Astrocyte (in vitro differentiated cells and primary cell): ENCODE measurements at regions not wholly inside any gene's neighbourhood (a gene's known extent, or its start where the extent isn't known, plus 50 kb on each side); places are given as distances from the start of the nearest gene placed in this dataset.

ENCODE experiments used
- DNase-seq: peaks from one replicate; pipeline ENCODE4 v3.0.0-alpha.2; 2010; ENCODE audit warnings: low read depth
- FAIRE-seq: peaks from 2 replicates; lab custom pipeline; 2011; peaks lifted over from hg19 to GRCh38; lab: Jason Lieb, UNC
- H2AFZ ChIP-seq: 2 replicates; pipeline ENCODE4 v1.6.0; 2012; ENCODE audit warnings: low read depth, low read length, inconsistent platforms
- H3K27ac ChIP-seq: 2 replicates; pipeline ENCODE4 v1.5.1; 2011; ENCODE audit warnings: low read depth, low read length, inconsistent platforms
- H3K27me3 ChIP-seq: 2 replicates; pipeline ENCODE4 v1.6.0; 2011; ENCODE audit warnings: low read length, inconsistent platforms; ENCODE audit not compliant: insufficient read depth
- H3K36me3 ChIP-seq: 2 replicates; pipeline ENCODE4 v1.5.1; 2011; ENCODE audit warnings: low read length, inconsistent platforms; ENCODE audit not compliant: insufficient read depth
- H3K4me1 ChIP-seq: 2 replicates; pipeline ENCODE4 v1.5.1; 2011; ENCODE audit warnings: low read length, inconsistent platforms; ENCODE audit not compliant: insufficient read depth
- H3K4me2 ChIP-seq: 2 replicates; pipeline ENCODE4 v1.6.0; 2012; ENCODE audit warnings: low read length, inconsistent platforms
- H3K4me3 ChIP-seq: 2 replicates; pipeline ENCODE4 v1.5.1; 2011; ENCODE audit warnings: low read depth, mild to moderate bottlenecking, low read length, inconsistent platforms; ENCODE audit not compliant: insufficient read depth
- H3K79me2 ChIP-seq: 2 replicates; pipeline ENCODE4 v1.6.0; 2012; ENCODE audit warnings: mild to moderate bottlenecking, low read length, inconsistent platforms; ENCODE audit not compliant: insufficient read depth
- H3K9ac ChIP-seq: 2 replicates; pipeline ENCODE4 v1.6.0; 2012; ENCODE audit warnings: mild to moderate bottlenecking, low read length, inconsistent platforms
- H3K9me3 ChIP-seq: 2 replicates; pipeline ENCODE4 v1.5.1; 2012; ENCODE audit warnings: low read depth, mild to moderate bottlenecking, low read length, inconsistent platforms; ENCODE audit not compliant: insufficient read depth
- H4K20me1 ChIP-seq: 2 replicates; pipeline ENCODE4 v1.6.0; 2012; ENCODE audit warnings: low read length, inconsistent platforms; ENCODE audit not compliant: insufficient read depth
- H3K27ac Mint-ChIP-seq: one replicate; pipeline ENCODE4 v1.8.0; 2021; ENCODE audit warnings: mild to moderate bottlenecking, mixed read lengths; ENCODE audit not compliant: unreplicated experiment
- H3K27me3 Mint-ChIP-seq: one replicate; pipeline ENCODE4 v1.8.0; 2021; ENCODE audit warnings: low read depth, mixed read lengths; ENCODE audit not compliant: unreplicated experiment
- H3K36me3 Mint-ChIP-seq: one replicate; pipeline ENCODE4 v1.8.0; 2021; ENCODE audit warnings: low read depth, mixed read lengths; ENCODE audit not compliant: unreplicated experiment
- H3K4me1 Mint-ChIP-seq: one replicate; pipeline ENCODE4 v1.8.0; 2021; ENCODE audit warnings: low read depth, mixed read lengths; ENCODE audit not compliant: unreplicated experiment
- H3K4me3 Mint-ChIP-seq: one replicate; pipeline ENCODE4 v1.8.0; 2021; ENCODE audit warnings: mild to moderate bottlenecking, moderate library complexity, mixed read lengths; ENCODE audit not compliant: unreplicated experiment
- H3K9me3 Mint-ChIP-seq: one replicate; pipeline ENCODE4 v1.8.0; 2021; ENCODE audit warnings: mild to moderate bottlenecking, mixed read lengths; ENCODE audit not compliant: unreplicated experiment
- EZH2 ChIP-seq: IDR thresholded peaks from 2 replicates; pipeline ENCODE4 v1.6.1; 2012; ENCODE audit warnings: mild to moderate bottlenecking, low read length, inconsistent platforms; ENCODE audit not compliant: insufficient read depth
- TF ChIP-seq, protein P1 (sequence below): IDR thresholded peaks from 2 replicates; pipeline ENCODE4 v1.5.1; 2011; ENCODE audit warnings: low read depth, mild to moderate bottlenecking, inconsistent platforms, low read length, moderate library complexity; ENCODE audit not compliant: insufficient read depth

DNA sequence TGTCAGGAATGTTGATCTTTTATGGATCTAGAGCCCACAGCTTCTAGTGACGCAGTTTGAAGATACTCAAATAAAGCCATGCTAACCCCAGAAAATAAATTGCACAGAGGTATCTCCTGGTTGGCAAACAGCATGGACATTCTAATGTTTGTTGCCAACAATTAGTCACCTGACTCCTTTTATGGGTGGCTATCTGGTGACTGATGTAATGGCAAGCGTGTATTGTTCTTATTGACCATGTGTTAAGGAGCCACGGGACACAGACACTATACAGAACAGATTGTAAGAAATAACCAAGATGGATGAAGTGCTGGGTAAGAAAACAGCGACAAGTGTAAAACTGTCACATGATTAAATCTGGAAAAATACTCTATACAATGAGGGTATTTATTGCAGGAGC is 401.3 kb upstream of the PDE3A start:
- H3K27ac ChIP-seq = peak overlapping the region; percentile 51
- peak overlapping the region; percentile 53 for H3K4me2 ChIP-seq

DNA sequence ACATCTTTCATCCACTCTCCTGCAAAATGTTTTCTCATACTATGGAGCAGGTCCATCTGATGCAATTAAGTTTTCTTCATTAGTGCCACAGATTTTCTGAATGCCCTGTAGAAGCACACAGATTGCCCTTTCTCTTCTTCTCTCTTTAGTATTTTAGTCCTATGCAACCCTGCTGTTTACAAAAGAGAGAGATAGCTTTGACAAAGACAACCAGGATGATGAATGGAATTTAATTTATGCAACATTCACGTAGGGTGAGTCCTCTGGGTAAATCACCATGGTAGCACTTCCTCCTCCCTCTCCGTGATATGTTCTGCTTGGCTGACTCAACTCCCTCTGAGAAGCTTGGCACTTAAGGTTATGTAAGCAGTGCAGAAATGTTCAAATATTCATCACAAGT is 400.9 kb upstream of the PDE3A start:
- Histone ChIP-seq H3K36me3 (no peaks in the 10 kb centered on the region), H3K9ac (no peak overlapping the region), H3K27ac (peak overlapping the region; percentile 51), H4K20me1 (no peaks in the 10 kb centered on the region), H3K27me3 (no peaks in the 10 kb centered on the region), H2AFZ (no peak overlapping the region), H3K4me1 (peaks cover 28% of the 10 kb centered on the region), H3K4me3 (no peak overlapping the region), H3K79me2 (no peaks in the 10 kb centered on the region), H3K9me3 (no peaks in the 10 kb centered on the region), H3K4me2 (peak overlapping the region; percentile 53)
- peak; percentile 82 for FAIRE-seq
- TF ChIP-seq, protein P1, sequence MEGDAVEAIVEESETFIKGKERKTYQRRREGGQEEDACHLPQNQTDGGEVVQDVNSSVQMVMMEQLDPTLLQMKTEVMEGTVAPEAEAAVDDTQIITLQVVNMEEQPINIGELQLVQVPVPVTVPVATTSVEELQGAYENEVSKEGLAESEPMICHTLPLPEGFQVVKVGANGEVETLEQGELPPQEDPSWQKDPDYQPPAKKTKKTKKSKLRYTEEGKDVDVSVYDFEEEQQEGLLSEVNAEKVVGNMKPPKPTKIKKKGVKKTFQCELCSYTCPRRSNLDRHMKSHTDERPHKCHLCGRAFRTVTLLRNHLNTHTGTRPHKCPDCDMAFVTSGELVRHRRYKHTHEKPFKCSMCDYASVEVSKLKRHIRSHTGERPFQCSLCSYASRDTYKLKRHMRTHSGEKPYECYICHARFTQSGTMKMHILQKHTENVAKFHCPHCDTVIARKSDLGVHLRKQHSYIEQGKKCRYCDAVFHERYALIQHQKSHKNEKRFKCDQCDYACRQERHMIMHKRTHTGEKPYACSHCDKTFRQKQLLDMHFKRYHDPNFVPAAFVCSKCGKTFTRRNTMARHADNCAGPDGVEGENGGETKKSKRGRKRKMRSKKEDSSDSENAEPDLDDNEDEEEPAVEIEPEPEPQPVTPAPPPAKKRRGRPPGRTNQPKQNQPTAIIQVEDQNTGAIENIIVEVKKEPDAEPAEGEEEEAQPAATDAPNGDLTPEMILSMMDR = no peak
- TF ChIP-seq EZH2 = no peak
- Mint-ChIP-seq H3K4me1 (peaks cover 31% of the 10 kb centered on the region), H3K27ac (peak overlapping the region; percentile 35), H3K27me3 (no peaks in the 10 kb centered on the region), H3K9me3 (no peaks in the 10 kb centered on the region), H3K36me3 (no peaks in the 10 kb centered on the region), H3K4me3 (no peak overlapping the region)
- peak; percentile 99 for DNase-seq

More for the DNA sequence above, 401.3 kb upstream of the PDE3A start:
- no peaks in the 10 kb centered on the region for H3K9me3 Mint-ChIP-seq
- H3K79me2 ChIP-seq = no peaks in the 10 kb centered on the region
- TF ChIP-seq EZH2 = no peak
- TF ChIP-seq, protein P1 = no peak
- peak overlapping the region; percentile 35 for H3K27ac Mint-ChIP-seq
- no peak overlapping the region for H2AFZ ChIP-seq
- peaks cover 28% of the 10 kb centered on the region for H3K4me1 ChIP-seq
- H3K36me3 ChIP-seq = no peaks in the 10 kb centered on the region
- H4K20me1 ChIP-seq = no peaks in the 10 kb centered on the region
- H3K4me1 Mint-ChIP-seq = peaks cover 29% of the 10 kb centered on the region
- FAIRE-seq (peak; percentile 29), DNase-seq (peak; percentile 81)
- no peaks in the 10 kb centered on the region for H3K27me3 ChIP-seq
- no peaks in the 10 kb centered on the region for H3K9me3 ChIP-seq
- H3K4me3 ChIP-seq = no peak overlapping the region
- no peak overlapping the region for H3K9ac ChIP-seq
- no peaks in the 10 kb centered on the region for H3K27me3 Mint-ChIP-seq
- no peak overlapping the region for H3K4me3 Mint-ChIP-seq
- no peaks in the 10 kb centered on the region for H3K36me3 Mint-ChIP-seq

DNA sequence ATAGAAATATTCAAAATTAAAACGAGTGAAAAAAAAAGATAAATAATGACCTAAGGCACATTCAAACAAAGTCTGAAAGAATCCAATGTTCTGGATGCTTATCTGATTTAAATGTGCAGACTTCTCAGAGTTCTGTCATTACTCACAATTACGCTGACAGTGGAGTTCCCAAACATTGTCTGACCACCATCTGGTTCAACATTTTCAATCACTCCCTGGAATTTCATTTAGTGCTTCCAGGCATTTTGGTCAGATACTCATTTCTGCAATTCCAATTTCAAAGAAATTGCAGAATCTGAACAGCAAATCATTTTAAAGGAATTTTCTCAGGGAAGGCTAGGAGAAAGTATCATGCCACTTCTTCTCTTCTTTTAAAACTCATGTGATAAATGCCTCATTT is 398.2 kb upstream of the PDE3A start:
- Mint-ChIP-seq H3K27ac (peak overlapping the region; percentile 54), H3K27me3 (no peaks in the 10 kb centered on the region), H3K9me3 (no peaks in the 10 kb centered on the region), H3K4me3 (no peak overlapping the region), H3K4me1 (peaks cover 32% of the 10 kb centered on the region), H3K36me3 (no peaks in the 10 kb centered on the region)
- Histone ChIP-seq H4K20me1 (no peaks in the 10 kb centered on the region), H3K4me3 (no peak overlapping the region), H2AFZ (no peak overlapping the region), H3K4me2 (peak overlapping the region; percentile 16), H3K27me3 (no peaks in the 10 kb centered on the region), H3K9me3 (no peaks in the 10 kb centered on the region), H3K4me1 (peaks cover 24% of the 10 kb centered on the region), H3K9ac (peak overlapping the region; percentile 20), H3K79me2 (no peaks in the 10 kb centered on the region), H3K27ac (peak overlapping the region; percentile 39), H3K36me3 (no peaks in the 10 kb centered on the region)
- DNase-seq (peak; percentile 96), FAIRE-seq (peak; percentile 9)
- TF ChIP-seq, protein P1 = no peak
- TF ChIP-seq EZH2 = no peak
